HG02642 (cell line): ENCODE measurements at regions not wholly inside any gene's neighbourhood (a gene's known extent, or its start where the extent isn't known, plus 50 kb on each side); places are given as distances from the start of the nearest gene placed in this dataset.

Source experiments
- ATAC-seq: cut with Tn5 transposase; IDR thresholded peaks from one replicate; pipeline ENCODE4 v1.9.1; 2021; ENCODE audit warnings: mild to moderate bottlenecking; ENCODE audit not compliant: unreplicated experiment, poor library complexity

DNA sequence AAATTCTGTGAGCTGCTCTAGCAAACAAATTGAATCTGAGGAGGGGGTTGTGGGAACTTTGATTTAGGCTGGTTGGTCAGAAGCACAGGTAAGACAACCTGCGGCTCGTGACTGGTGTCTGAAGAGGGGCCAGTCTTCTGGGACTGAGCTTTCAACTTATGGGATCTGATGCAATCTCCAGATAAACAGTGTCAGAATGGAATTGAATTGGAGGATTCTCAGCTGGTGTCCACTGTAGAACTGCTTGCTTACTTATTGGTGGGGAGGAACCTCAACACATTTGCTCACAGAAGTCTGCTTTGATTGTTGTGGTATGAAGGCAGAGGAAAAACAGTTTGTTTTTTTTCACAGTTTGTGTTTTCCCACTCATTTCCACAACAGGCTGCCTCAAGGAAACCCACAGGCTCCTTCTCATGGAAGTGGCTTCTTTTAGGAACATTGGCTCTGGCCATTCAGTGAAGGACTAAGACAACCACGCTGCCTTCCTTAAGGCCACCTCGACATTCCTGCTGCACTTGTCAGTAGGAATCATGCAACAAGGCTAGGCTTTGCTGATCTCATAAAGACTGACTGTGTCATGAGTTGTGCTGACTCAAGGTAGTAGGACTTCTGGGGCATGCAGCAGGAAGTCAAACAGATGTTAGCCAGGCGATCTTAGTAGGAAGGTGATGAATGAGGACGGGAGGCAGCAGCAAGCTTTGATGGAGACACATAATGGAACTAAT is 104.7 kb downstream of the TSN start:
- ATAC-seq = no peak

DNA sequence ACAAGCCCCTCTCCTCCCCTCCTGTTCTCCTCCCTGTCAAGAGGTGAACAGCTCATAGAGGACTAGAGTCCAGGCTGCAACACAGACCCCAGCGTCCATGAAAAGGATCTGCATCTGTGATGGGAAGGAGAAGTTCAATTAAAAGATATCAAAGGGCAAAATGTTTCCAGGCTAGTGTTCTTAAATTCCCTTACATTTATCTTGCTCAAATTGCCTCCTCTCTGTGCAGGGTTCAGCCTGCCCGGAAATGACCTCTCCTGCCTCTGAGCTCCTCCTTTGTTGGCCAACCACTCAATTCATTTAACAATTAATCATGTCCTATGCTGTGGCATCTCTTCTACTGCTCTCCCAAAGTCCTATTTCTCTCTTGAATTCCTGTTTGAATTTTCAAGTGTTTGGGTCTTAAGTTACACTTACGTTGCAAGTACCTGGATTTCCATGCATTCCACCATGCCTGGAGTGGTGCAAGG is 105.3 kb downstream of the TSN start:
- ATAC-seq = no peak

DNA sequence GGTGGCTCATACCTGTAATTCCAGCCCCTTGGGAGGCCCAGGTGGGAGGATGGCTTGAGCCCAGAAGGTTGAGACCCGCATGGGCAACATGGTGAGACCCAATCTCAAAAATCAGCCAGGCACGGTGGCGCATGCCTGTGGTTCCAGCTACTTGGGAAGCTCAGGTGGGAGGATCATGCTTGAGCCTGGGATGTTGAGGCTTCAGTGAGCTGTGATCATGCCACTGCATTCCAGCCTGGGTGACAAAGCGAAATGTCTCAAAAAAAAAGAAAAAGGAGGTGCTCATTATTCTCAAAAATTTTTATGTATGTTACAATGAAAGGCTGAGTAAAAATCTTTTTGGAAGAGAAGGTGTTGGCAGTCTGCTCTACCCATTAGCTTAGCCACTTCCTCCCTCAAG is 106.8 kb downstream of the TSN start:
- no peak for ATAC-seq

DNA sequence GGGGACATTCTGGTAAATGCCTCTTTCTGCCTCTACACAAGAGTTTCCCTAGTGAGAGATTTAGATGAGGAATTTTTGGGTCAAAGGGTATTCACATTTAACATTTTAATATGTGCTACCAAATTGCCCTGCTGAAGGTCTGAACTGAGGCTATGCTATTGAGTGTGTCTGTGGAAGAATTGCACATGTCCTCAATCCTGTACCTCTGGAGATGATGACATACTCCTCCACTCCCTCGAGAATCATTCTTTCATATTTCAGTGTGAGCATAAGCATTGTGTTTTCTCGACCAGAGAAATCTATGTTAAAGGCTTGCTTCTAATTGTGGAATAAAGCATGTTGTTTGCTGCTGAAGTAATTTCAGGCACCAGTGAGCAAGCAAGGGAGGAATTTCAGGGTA is 110.5 kb downstream of the TSN start:
- ATAC-seq = no peak

DNA sequence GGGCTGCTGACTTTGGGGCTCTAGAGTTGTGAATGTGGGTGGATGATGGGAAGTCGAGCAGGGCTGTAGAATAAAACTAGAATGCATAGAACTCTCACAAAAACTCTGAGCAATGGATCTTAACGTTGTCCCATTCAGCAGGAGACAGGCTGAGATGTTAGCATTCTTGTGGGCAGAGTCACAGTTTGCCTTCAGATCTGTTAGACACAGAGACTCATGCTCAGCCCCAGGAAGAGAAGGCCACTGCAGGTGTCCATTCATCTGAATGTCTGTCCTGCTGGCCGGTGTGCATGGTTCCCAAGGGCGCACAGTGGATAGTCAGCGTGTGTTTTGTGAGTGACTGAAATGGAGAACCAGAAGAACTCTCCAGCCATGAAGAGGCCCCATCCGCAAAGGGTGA is 111.3 kb downstream of the TSN start:
- ATAC-seq = no peak

DNA sequence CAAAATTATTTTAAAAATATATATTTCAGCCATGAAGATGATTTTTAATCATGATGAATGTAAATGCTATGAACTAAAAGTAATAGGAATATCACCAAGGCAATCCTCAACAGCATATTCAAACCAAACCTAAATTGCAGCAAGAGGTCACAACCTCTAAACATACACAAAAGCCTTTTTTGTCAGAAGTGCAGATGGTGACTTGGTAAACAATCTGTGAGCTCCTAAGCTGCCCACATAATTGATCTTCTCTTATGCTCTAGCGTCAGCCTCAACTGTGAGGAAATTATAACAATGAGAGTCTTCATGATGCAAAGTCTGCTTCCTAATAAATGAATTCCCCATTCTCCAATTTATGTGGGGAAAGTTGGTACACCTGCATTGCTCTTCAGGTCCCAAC is 113.2 kb downstream of the TSN start:
- ATAC-seq = no peak

DNA sequence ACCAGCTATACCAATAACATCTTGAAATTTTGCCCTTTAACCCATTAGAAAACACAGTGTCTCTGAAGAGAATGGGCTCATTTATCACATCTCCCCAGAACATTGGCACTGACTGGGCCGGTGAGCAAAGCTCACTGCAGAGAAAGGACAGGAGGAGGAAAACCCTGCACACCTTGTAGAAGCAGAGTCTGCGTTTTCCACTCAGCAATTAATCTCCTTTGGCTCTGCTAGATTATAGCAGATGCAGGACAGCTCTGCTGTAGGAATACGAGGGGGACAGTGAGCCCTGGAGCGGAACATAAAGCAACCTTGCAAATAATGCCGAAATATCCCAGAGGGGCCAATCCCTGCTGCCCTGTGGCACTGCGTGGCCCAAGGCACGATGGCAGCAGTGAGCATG is 113.9 kb downstream of the TSN start:
- no peak for ATAC-seq

DNA sequence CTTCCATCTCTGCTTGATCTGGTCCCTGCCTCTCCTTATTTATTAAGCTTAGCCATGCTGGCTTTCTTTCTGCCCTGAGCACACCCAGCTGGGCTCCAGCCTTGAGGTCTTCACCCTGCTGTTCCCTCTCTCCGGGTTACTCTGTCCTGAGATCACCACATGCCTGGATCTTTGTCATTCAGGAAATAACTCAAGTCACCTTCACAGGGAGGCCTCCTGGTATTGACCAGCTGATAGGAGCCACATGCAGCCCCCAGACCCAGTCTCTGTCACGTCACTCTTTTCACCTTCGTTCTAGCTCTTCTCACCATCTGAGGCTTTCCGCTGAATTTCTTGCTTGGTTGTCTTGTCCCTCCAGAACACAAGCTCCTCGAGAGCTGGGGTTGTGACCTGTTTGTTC is 114.4 kb downstream of the TSN start:
- no peak for ATAC-seq

DNA sequence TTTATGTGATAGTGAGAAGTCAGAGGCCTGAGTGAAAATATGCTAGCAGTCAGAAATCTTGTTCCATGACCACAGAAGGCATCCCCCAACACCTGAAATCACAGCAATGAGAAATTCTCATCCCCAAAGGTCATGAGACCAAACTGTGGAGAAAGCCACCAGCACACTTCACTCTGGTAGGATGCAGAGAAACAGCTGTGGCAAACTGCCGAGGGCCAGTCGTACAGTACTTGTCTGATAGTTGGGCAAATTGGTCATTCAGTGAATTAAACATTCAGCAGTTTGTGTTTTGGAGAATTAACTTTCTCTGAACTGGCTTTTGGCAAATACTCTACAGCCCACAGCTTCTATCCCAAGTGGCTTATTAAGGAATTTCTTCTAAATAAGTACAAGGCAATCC is 117.2 kb downstream of the TSN start:
- ATAC-seq = no peak

DNA sequence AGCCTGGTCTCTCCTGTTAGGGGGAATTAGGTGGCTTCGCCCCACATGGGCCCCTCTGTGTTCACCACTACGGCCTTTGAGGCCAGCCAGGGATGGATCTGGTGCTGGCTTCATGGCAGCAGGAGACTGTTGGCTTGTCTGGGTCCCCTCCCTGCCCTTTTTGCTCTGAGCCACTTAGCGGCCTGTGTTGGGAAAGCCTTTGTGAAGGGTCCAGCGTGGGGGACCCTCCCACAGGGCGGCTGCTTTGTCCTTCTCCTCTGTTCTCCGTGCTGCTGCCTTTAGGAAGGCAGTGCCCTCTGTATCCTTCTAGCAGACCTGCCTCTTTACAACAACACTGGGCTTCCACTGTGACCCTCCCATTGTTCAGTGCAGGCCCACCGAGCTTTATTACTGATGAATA is 118.4 kb downstream of the TSN start:
- no peak for ATAC-seq

DNA sequence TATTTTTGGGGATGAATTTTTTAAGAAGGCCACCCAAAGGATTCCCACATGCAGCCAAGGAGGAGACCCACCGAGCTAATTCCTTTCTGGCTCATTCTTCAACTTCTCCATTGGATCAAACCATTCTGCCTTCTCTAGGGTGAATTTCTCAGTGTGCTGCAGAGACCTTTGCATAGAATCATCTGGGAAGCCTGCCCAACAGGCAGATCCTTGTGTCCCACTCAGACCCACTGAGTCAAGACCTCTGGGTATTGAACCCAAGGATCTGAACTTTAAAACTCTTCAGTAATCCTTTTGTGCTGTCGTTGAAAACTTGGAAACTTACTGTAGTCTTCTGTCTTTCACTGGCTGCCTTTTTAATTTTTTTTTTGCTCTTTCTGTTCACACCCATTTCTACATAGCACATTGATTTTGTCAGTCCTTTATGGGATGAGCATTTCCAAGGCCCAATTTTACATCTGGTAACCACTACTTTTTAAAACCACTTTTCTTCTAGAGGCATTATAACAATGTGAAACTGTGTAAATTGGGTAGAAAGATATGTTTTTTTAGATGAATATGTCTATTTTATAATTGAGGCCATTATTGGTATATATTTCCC is 120.2 kb downstream of the TSN start:
- ATAC-seq = no peak

DNA sequence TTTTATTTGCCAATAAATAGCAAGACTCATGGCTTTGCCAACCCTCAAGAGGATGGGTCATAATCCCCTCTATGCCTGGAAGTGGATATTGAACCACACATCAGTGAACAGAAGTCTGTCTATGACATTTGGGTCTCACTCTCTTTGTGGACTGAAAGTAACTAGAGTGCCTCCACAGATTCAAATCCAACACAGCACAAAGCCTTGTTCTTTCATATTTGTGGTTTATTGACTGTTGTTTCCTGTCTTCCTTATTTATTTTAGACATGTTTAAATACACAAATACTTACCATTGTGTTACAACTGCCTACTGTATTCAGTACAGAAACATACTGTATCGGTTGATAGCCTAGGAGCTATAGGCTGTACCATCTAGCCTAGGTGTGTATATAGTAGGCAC is 121.9 kb downstream of the TSN start:
- ATAC-seq = no peak

DNA sequence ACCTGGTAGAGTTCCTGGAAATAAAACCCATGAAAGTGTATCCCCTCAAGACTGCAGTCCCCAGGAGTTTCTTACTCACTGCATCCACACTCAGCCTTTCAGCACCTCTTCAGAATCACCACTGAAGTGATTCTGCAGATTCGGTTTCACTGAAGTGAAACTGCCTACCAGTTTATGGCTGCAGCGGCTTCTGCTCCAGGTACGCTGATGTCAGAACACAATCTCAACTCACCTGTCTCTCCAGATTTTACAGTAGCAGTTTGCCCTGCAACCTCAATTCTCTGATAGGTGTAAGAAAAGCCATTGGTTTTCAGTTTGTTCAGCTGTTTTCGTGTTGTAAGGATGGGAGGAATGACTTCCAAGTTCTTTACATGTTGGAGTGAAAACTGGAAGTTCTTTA is 124.8 kb downstream of the TSN start:
- no peak for ATAC-seq

DNA sequence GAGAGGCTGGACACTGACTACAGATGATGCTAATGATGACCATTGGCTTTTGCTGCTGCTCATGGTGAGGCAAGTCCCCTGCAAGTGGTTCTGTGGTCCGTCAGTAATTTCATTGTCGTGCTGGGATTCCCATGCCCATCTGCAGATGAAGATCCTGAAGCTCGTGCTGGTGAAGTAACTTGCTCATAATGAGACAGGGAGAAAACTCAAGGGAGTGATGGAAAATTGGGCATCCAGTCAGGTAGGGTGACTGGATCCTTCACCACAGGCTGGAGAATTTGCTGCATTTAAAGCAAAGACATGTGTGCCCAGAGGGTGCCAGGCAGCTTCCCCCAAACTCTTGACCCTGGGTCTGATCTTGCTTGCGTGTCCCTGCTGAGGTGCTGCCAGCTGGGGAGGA is 125.6 kb downstream of the TSN start:
- ATAC-seq = no peak

DNA sequence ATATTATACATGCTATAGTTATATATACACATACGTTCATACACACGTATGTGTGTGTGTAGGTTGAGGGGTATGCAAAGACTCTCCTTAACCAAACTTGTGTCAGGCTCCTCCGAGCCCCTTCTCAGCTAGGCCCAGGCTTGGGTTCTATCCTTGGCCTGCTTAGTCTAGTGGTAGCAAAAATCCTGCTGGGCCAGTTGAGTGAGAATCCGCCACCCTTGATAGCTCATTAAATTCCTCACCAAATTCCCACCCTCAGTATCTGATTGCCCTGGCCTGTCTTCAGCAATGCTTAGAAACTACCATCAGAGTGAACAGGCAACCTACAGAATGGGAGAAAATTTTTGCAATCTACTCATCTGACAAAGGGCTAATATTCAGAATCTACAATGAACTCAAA is 126.5 kb downstream of the TSN start:
- no peak for ATAC-seq

DNA sequence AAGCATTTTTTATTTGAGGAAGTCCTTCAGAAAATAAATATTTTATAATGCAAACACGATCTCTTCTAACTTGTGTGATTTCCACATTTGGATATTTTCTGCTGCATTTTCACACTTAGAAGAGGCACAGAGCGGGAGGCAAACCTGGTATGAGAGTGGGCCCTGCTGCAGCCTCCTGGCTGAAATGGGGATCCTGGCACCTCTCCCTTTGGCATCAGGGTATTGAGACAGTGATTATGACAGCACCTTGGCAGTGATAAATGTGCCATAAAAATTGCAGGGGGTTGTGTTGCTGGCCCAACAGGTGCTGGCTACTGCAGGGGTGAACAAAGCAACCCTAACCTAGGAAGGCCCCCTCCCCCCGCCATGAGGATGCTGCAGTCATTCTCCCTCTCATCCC is 128.6 kb downstream of the TSN start:
- ATAC-seq = no peak

DNA sequence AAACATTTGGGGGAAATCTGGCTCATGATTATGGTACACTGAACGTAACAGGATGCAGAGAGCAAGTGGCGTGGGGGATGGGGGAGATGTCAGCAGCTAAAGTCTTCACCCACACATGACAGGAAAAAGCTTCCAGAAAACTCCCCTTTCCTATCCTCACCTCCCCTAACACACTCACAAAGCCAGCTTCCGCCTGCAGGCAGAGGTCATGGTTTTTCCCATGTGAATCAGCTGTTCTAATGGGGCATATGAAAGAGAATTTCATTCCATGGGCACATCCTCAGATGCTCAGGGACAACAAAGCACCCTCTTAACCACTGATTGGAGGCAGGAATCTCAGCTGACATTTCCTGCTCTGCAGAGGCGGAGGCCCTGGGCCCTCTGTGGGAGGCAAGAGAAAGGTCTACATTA is 129.1 kb downstream of the TSN start:
- ATAC-seq = no peak

DNA sequence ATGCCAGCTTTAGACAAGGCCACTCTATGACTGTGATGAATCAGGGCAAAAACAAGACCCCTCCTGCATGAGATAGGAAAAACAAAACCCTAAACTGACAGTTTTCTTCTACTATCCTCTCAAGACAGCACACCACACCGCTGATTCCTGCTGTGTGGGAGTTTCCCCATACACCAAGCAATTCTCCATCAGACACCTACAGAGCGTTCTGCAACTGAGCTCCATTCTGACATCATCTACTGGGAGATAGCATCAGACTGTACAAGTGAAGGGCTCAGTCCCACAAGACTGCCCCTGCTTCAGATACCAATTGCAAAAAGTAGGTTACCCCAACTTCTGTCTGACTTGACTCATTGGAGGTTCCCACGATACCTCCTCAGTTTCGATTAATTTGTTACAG is 130.6 kb downstream of the TSN start:
- ATAC-seq = no peak

DNA sequence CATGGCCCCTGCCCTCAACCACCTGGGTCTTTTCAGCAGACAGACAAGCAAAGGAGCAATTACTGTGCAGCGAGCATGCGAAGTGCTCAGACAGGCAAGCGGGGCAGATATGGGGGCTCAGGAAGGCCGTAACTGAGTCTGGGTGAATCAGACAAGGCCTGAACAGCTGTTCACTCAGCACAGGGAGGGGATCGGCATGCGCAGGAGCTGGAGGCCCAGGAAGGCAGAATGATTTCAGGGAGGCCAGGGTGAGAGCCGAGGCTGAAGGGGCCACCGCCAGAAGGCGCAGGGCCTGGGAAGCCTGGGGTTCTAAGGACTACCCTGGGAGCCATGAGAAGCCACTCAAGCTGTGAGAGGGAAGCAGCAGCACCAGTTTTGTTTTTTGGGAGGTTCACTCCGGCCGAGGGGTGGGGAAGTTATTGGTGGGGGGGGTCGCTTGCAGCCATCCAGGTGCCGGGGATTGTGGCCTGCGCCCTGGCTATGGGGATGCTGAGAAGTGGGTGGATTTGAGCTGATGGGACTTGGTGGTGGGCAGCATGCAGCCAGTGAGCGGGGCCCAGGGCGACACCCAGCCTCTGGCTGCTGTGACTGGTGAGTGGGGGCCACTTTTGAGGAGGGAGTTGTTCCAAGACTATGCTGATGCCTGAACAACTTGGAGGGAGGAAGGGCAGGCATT is 132.2 kb downstream of the TSN start:
- ATAC-seq = peak; percentile 21

DNA sequence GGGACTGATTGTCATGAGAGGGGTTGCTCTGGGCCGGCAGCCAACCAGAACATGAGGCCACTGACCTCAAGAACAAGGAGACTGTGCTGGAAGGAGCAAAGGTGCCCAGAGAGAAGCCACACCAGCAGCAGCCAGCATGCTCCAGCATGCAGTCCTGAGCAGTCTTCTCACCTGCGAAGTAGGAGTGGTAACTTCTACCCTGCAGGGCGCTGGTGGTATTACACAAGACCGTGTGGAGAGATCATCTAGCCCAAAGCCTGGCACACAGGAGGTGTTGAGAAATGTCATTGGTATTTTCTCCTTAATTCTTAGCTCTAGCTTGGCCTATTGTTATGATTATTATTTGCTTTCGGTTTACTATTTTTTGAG is 132.7 kb downstream of the TSN start:
- ATAC-seq = peak; percentile 88

DNA sequence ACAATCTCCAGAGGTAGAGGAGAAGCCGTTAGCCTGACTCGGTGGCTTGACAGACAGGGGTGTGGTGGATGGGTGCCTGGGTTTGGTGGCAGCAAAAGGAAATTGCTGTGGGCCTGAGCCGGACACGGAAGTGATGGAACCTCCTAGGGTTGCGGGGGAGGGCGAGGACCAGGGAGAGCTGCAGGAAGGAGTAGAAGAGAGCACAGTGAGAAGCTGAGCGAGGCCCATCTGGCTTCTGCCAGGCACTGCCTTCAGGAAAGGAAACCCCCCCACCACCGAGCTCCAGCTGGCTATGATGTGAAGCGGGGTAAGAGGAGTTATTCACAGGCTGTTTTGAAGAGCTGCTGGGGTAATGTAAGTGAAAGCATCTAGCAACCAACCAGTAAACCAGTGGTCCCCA is 134.6 kb downstream of the TSN start:
- ATAC-seq = no peak
